ENCODE measurements at regions not wholly inside any gene's neighbourhood (a gene's known extent, or its start where the extent isn't known, plus 50 kb on each side); places are given as distances from the start of the nearest gene placed in this dataset.

DNA sequence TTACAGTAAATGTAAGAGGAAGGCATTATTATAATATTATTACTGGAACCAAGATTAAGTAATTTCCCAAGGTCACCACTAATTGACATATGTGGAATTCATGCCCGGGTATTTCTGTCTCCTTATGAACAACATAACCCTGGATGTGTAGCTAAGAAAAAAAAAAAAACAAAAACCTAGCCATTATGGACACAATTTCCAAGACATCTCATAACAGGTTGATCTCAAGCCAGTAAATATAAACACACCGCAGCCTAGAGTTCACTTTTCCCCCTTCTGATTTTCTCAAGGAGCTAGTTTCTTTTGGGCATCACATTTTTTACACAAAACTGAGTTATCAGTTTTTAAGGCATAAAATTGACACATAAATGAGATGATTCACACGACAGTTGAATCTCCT, 306.5 kb upstream of the RSPO3 start:
- TF ChIP-seq POLR2AphosphoS5 (IDR thresholded peaks at IDR 0.05): no peak
- TF ChIP-seq, protein P1, sequence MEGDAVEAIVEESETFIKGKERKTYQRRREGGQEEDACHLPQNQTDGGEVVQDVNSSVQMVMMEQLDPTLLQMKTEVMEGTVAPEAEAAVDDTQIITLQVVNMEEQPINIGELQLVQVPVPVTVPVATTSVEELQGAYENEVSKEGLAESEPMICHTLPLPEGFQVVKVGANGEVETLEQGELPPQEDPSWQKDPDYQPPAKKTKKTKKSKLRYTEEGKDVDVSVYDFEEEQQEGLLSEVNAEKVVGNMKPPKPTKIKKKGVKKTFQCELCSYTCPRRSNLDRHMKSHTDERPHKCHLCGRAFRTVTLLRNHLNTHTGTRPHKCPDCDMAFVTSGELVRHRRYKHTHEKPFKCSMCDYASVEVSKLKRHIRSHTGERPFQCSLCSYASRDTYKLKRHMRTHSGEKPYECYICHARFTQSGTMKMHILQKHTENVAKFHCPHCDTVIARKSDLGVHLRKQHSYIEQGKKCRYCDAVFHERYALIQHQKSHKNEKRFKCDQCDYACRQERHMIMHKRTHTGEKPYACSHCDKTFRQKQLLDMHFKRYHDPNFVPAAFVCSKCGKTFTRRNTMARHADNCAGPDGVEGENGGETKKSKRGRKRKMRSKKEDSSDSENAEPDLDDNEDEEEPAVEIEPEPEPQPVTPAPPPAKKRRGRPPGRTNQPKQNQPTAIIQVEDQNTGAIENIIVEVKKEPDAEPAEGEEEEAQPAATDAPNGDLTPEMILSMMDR (IDR thresholded peaks at IDR 0.05): no peak
- TF ChIP-seq POLR2A (IDR thresholded peaks at IDR 0.05): no peak
- Histone ChIP-seq H3K27ac (peak overlapping the region in 1 of 4 donors; percentile 5), H3K36me3 (no peaks in the 10 kb centered on the region), H3K4me1 (peaks cover 0 to 21% (median 16%) of the 10 kb centered on the region in 4 donors), H3K4me3 (no peak overlapping the region), H3K27me3 (no peaks in the 10 kb centered on the region), H3K9me3 (no peaks in the 10 kb centered on the region)
- no peak for DNase-seq
- 49 to 64% methylated on average over 3 of the region's 3 CpGs for WGBS, 2 donors
- intact Hi-C loops (cut with DNase I): no loop called here

DNA sequence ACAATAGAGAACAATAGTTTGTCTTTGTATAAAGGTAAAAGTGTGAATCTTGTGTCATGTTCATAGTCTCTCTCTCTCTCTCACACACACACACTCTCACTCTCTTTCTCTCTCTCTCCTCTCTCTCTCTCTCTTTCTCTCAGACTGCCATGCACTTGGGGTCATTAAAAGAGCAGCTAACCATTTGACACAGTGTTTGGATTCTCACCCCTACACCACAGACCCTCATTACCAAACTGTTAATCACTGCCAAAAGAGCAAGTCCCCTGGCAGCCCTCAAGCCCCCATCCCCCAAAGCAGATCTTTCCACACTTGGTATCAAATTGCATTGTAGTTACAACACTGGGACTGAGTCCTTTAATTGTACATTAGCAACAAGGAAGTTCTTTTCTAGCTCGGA, 305.8 kb upstream of the RSPO3 start:
- TF ChIP-seq POLR2AphosphoS5 (IDR thresholded peaks at IDR 0.05) (no peak), EP300 (IDR thresholded peaks at IDR 0.05) (no peak), POLR2A (IDR thresholded peaks at IDR 0.05) (no peak)
- TF ChIP-seq, protein P1 (IDR thresholded peaks at IDR 0.05): no peak

DNA sequence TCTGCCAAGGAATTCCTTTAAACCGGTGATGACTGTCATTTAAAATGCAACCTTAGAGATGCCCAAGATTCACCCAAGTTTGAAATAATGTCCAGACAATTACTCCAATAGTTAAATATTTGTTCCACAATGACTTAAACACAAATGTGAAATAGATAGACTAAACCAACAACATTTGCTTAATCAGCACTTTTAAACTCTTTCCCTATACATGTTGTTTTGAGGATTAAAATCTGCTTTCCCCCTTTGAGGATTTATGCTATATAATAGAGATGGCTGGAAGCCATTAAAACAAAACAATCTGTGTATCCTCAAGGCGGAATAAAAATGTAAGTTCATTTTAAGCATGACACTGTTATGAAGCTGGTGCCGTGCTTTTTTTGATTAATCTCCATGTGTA, 297.8 kb upstream of the RSPO3 start:
- no peaks in the 10 kb centered on the region for H3K4me1 ChIP-seq
- H3K36me3 ChIP-seq: no peaks in the 10 kb centered on the region
- no peak for DNase-seq
- H3K9me3 ChIP-seq: no peaks in the 10 kb centered on the region
- no peak overlapping the region for H3K4me3 ChIP-seq
- intact Hi-C loops (cut with DNase I): no loop called here
- no peak overlapping the region for H3K27ac ChIP-seq
- no peaks in the 10 kb centered on the region for H3K27me3 ChIP-seq
- 81 to 88% methylated on average over 3 of the region's 3 CpGs for WGBS, 2 donors
- TF ChIP-seq POLR2A (IDR thresholded peaks at IDR 0.05) (no peak), EP300 (IDR thresholded peaks at IDR 0.05) (no peak)

More for the DNA sequence above, 305.8 kb upstream of the RSPO3 start:
- 5 to 35% methylated on average over 1 of the region's 1 CpG for WGBS, 2 donors
- Histone ChIP-seq H3K4me3 (no peak overlapping the region), H3K9me3 (no peaks in the 10 kb centered on the region), H3K27me3 (no peaks in the 10 kb centered on the region), H3K4me1 (peaks cover 0 to 21% (median 16%) of the 10 kb centered on the region in 4 donors), H3K27ac (no peak overlapping the region), H3K36me3 (no peaks in the 10 kb centered on the region)
- intact Hi-C loops (cut with DNase I): no loop called here
- DNase-seq: no peak

DNA sequence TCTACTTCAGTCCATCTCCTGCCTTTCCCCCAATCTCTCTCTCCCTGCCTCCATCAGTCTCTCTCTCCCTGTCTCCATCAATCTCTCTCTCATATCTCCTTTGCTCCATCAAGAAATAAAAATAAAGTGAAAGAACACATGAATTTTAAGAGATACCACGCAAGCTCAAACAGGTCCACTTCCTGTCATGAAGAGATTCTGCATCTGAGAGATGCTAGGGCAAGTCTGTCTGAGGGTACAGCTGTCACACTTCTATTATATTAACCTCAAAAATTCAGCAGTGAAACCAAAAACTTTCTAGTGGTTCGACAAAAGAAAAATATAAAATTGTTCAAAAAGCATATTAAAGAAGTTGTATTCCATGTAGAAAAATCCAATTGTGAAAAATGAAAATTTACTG, 296.8 kb upstream of the RSPO3 start:
- Histone ChIP-seq H3K4me3 (no peak overlapping the region), H3K4me1 (no peaks in the 10 kb centered on the region), H3K27me3 (no peaks in the 10 kb centered on the region), H3K36me3 (no peaks in the 10 kb centered on the region), H3K9me3 (no peaks in the 10 kb centered on the region), H3K27ac (no peak overlapping the region)
- no peak for DNase-seq
- 69 to 78% methylated on average over 2 of the region's 2 CpGs for WGBS, 2 donors
- TF ChIP-seq EP300 (IDR thresholded peaks at IDR 0.05): no peak
- TF ChIP-seq POLR2AphosphoS5 (IDR thresholded peaks at IDR 0.05): no peak
- no peak for TF ChIP-seq POLR2A (IDR thresholded peaks at IDR 0.05)
- TF ChIP-seq, protein P1 (IDR thresholded peaks at IDR 0.05): no peak
- intact Hi-C loops (cut with DNase I): no loop called here

DNA sequence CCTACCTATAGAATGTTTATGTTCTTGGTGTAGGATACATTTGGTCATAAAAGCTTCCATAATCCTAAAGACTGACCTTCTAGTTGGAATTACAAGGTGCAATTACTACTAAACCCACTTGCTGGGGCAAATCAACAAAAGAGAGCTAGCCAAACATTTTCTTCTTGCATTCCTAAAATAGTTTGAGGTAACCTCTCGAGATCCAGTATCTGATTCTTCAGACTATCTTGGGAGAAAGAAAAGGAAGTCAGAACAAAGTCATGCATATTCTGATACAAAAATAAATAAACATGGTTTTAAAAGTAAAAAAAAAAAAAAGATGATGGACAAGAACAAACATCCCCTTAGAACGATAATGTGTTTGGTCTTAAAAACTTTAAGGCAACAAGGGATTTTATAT, 294.2 kb upstream of the RSPO3 start:
- TF ChIP-seq, protein P1 (IDR thresholded peaks at IDR 0.05): no peak
- TF ChIP-seq EP300 (IDR thresholded peaks at IDR 0.05) (no peak), POLR2A (IDR thresholded peaks at IDR 0.05) (no peak), POLR2AphosphoS5 (IDR thresholded peaks at IDR 0.05) (no peak)
- no peak overlapping the region for H3K27ac ChIP-seq
- intact Hi-C loops (cut with DNase I): no loop called here
- no peaks in the 10 kb centered on the region for H3K27me3 ChIP-seq
- H3K4me3 ChIP-seq: no peak overlapping the region
- DNase-seq: no peak
- no peaks in the 10 kb centered on the region for H3K4me1 ChIP-seq
- H3K36me3 ChIP-seq: no peaks in the 10 kb centered on the region
- WGBS, 2 donors: 21 to 31% methylated on average over 2 of the region's 2 CpGs
- H3K9me3 ChIP-seq: no peaks in the 10 kb centered on the region
